ENCODE measurements at regions not wholly inside any gene's neighbourhood (a gene's known extent, or its start where the extent isn't known, plus 50 kb on each side); places are given as distances from the start of the nearest gene placed in this dataset.

- TF ChIP-seq EZH2phosphoT487 (IDR thresholded peaks at IDR 0.05; ENCODE audit: low read length): no peak
- TF ChIP-seq CTCF (IDR thresholded peaks at IDR 0.05; ENCODE audit: low read length): no peak
Observed at GRCh38 chr2:126342457-126342856, 313.5 kb upstream of the GYPC start.
